ENCODE measurements at regions not wholly inside any gene's neighbourhood (a gene's known extent, or its start where the extent isn't known, plus 50 kb on each side); places are given as distances from the start of the nearest gene placed in this dataset.

GRCh38 chr4:54386042-54386669 lies 157.1 kb downstream of the PDGFRA start:
- no peak for TF ChIP-seq ZNF274 (IDR thresholded peaks at IDR 0.05; ENCODE audit: low read depth, low read length)
- no peak for TF ChIP-seq SUZ12 (IDR thresholded peaks at IDR 0.05; ENCODE audit: extremely low read depth, insufficient read depth, insufficient read length)
- no peak for TF ChIP-seq YY1 (IDR thresholded peaks at IDR 0.05; ENCODE audit: insufficient read depth, insufficient read length)

Measured in NT2/D1 (cell line).